ENCODE measurements at regions not wholly inside any gene's neighbourhood (a gene's known extent, or its start where the extent isn't known, plus 50 kb on each side); places are given as distances from the start of the nearest gene placed in this dataset.
"Not testable (repeated sequence)": the region's sequence is repeated elsewhere in the genome, so short reads cannot be mapped to it uniquely, and the experiment has no call there.

DNA sequence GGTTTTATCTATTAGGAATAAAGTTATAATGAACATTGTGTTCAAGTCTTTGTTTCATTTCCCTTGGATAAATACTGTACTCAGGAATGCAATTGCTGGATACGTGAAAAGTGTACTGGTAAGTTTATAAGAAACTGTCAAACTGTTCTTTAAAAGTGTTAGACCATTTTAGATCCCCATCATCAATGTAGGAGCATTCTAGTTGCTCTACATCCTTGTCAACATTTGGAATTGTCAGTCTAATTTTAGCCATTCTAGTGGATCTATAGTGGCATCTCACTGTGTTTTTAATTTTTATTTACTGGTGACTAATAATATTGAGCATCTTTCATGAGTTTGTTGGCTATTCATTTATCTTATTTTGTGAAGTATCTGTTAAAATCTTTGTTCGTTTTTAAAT lies 354.0 kb upstream of the NRP1 start:
- DNase-seq, result no peak

DNA sequence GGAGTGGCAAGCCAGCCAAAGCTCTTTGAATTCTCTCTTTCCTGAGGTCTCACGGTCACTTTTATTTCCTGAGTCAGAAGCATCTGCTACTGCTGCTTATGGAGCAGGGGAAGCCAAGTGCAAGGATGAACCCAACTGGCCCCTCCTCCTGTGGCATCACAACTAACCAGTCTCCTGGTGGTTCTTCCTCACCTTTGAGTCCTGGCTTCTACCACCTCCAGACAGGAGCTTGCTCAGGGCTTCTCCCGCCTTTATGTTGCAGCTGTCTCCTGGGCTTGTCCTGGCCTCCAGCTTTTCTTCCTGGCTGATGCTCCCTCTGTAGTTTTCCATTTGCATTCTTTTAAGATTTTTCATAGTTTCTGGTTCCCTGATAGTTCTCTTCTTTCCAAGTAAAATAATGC lies 349.7 kb upstream of the NRP1 start:
- no peak for DNase-seq

DNA sequence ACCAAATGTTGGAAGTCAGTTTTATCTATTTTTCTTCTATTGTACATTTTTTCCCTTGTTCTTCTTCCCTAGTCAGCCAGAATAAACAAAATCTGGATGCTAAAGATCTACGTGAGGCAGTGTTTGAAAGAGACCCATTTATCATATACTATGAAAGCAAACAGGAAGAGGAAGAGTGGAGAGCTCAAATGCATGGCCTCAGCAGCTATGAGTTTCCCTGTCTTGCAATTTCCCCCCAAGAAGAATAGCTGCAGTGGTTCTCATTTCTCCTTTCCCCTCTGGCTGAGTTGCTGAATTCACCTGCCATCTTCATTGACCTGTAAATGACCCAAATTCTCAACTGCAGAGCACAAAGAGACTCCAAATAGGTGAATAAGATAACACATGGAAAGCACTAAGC lies 347.1 kb upstream of the NRP1 start:
- DNase-seq, result no peak

DNA sequence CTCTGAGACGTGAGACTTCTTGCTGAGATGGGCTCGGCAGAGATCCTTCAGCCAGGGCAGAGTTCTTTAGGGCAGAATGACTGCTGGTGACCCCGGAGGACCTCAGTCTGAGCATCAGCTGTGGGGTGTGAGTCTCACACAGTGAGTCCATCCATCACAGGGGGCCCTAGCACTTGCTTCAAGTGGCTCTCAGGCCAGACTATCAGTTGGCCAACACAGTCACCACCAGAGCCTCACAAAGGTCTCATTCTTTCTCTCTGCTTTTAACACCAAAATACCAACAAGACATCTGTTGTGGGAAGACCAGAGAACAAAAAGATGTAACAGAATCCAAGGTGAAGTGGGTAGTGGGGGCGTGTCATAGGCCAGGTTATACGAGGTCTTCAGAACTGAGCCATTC lies 345.6 kb upstream of the NRP1 start:
- DNase-seq, result no peak

DNA sequence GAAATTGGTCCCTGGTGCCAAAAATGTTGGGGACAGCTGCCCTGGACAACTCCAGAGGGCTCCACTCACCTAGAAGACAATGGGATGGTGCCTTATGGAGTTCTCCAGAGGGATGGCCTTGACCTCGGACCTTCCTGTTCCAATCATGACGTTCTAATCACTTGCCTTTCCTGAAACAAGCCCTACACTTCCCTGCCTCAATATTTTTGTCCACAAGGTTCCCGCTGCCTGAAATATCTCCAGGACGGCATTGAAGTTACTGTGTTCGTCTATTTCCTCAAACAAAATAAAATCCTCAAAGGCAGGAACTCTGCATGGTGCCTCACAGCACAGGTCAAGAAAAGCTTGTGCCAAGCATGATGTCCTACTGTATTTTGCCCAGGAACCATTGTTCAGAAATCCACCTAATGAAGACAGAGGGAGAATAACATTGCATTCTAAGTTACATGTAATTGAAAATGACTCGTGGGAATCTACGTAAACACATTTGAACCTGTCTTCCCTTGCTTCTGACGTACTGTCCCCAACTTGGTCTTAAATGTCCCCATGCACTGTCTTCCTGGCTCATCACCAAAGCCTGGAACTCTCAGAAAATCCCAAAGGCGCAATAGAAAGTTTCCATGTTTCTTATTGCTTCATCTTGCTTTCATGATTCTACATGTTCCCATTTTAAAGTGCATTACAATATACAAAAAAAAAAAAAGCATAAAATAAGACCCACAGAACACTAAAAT lies 342.3 kb upstream of the NRP1 start:
- no peak for DNase-seq

DNA sequence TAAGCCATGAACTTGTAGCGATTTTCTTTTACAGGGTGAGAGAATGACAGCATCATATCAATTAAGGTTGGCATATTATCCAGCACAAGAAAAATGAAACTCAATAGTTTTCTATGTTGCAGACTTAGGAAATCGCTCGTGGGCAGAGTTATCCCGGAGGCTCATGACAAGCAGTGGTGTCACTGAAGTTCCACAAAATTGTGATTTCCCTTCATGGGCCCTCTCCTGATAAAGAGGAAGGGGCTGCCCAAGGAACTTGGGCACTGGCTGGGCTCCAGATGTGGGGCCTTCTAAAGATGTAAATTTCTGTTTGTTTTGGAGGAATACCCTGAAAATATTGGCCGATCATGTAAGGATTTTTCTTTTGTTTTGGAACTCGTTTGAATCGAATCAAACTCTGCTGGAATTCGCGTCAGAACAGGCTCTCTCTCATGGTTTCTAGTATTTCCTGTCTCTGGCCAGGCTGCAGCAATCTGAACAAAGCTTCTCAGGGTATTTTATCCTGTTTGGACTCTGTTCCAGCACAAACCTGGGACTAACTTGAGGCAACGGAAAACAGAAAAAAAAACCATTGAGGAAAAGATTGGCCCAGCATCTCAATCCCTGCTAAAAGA lies 340.6 kb upstream of the NRP1 start:
- DNase-seq, result no peak

DNA sequence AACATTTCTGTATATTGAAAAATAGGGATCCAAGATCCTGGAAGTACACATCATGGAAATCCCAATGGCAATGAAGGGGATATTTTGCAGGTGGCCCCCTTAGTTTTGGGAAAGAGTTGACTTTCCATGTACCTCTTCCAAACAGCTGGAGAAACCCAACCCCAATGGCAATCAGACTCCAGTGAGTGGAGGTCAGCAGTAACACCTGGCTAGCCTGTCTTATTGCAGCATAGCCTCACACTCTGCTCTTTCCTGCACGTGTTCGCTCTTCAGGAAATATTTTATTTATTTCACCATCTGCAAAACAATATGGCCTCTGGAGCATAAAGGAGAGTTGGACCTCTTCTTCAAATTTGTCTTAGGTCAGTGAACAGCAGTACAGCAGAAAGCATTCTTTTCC lies 340.0 kb upstream of the NRP1 start:
- no peak for DNase-seq

DNA sequence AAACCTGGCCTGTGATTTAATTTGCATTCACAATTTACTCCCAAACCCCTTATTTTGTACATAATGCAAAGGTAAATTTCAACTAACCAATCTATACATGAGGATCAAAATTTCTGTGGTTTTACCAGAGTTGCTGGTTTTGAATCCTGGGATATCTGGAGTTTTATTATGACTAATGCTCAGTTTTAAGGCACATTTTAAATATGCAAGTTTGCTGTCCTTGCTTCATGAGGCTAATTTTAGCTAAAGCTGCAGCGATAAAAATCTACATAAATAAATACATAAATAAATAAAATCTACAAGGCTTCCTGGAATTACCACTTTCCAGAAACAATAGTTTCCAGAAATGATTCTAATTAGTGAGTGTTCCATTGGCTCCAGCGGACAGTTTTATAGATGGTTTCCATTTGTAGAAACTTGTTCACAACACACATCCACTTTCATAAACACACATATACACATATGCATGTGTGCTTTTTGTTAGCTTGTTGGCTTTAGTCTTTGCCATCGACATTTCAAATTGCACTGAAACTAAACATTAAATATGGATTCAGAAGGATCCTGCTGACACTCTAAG lies 339.5 kb upstream of the NRP1 start:
- DNase-seq, result no peak

DNA sequence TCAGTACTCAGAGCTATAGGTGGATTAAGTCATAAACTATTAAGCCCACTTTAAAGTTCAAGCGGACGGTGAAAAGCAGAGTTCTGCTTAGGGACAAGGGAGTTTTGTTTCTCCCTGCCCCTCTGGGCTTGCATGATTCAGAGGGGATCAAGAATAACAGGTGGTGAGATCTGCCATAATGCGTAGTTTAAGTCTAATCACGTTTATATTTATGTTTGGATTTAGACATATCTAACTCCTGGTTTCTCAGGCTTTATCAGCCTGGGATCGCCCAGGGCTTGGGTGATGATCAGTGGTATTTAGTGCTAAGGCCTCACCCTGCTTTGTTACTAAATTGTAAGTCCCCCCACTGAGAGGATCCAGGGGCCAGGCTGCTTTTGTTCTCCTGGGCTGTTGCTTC lies 335.4 kb upstream of the NRP1 start:
- no peak for DNase-seq

DNA sequence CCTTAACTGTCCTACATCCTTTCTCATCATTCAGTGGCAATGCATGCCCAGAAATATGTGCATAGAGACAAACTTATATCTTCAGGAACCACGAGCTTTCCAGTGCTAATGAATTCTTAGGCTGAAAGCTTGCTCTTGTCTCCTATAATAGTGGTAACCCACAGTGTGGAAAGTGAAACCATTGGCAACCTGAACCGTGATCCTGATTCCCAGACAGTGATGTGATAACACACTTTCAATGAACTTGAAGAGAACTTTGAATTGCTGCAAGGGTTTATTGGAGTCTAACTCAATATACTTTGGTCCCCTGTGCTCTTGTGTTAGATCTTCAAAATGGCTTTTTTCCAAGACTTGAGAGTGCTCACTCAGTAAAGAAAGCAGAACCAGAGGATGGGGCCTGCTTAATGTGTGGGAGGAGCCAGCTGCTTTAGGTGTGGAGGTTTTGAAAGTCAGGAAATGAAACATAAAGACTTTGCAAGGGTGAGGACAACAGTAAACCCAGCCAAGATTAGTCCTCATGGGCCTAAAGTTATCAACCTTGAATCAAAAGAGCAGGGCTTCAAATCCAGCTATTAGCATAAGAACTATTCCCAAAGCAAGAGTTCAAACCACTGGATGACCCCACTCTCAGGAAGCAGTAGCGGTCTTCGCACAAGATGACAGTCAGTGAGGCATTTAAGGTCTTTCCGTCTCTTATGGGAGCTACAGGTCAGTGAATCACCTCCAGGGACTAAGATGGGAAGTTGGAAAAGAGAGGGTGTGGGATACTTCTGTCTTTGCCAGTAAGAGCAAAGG lies 332.4 kb upstream of the NRP1 start:
- no peak for DNase-seq

DNA sequence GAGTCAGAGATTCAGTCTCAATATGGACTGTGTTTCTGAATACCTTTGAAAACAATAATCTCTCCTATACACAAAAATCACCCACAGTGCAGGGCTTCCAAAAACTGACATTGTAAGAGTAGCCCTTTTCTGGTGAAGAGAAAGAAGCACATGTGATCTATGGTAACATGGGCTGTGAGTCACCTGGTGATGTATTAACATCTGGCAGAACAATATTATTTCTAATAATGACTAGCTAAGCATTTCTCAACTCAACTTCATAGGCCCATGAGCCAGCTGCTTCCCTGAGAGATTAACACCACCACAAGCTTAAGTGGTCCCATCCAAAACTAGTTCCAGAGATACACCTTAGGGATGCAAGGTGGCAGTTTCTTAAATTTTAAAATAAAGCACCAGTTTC lies 331.0 kb upstream of the NRP1 start:
- DNase-seq, result no peak

DNA sequence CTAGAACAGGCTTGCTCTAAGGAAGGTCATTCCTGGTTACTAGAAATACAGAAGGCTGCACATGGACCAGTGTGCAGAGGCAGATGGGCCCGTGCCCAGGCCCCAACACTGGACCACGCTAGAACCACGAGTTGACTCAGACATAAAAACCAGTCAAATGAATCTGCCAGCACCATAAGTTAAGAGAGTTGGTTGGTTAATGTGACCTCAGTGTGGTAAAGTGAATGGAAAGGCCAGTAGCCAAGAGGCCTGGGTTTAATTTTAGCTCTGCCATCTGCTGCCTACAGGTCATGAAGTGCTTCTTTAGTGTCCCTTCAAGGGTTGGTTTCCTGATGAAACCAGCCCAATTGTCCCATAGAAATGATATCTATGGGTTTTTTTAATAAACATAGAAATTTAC lies 329.6 kb upstream of the NRP1 start:
- no peak for DNase-seq

DNA sequence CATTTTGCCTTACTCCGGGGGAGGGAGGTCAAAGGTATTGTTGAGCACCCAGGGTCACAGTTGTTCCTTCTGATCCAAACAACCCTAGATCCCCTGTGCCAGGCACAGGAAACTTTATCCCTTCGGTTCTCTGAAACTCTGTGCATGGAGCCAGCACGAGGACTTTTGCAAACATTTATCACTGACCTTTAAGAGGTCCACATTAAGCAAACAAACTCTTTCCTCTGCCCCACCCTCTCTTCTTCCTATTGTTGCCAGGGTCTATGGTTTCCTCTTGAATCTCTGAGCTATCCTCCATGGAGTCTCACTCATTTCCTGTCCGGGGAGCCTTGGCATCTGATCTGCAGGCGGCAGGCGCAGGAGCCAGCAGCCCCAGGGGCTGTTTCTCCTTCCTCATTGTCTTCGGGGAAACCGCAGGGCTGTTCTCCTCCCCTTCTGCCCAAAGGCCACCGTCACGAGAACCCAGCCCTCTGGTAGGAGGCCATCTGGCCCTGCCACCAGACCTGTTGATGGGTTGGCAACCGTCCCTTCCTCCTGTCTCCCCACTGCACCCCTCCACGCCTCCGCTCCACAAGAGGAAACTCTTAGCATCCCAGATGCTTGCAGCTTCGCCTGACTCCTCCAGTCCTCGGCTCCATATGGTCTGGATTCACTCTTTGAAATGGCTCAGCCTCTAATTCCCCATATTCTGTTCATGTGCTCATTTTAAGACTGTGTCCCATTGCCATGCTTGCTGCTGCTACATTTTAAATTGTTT lies 327.3 kb upstream of the NRP1 start:
- peak; percentile 31 for DNase-seq

DNA sequence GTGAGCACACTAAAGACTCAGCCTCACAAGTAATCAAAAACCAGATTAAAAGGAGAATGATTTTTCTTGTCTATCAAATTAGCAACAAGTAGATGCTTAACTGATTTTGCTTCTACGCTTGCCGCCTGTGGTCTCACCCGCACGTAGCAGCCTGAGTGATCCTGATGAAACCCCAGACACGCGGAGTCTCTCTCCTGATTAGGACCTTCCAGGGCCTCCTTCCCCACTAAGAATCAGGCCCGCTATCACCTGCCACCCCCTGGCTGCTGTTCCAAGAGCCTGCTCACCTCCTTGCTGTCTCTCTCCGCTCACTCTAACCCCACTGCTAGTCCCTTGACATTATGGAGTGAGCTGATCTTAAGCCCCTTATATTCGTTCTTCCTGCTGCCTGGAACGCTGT lies 325.9 kb upstream of the NRP1 start:
- no peak for DNase-seq

DNA sequence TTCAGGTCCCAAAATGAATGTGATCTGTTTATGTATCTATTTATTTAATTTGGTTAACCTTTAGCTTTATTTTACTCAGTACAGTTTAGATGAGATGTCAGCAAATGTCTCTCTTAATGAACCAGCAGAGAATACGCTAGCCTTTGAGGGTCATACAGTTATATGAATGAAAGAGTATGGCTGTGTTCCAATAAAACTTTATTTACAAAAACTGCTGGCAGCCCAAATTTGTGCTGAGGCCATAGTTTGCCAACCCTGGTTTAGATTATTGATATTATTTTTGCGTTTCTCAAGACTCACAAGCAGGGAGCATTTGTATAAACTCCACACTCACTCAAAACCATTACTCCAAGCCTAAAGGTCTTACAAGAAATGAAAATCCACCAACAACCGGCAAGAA lies 323.4 kb upstream of the NRP1 start:
- no peak for DNase-seq

DNA sequence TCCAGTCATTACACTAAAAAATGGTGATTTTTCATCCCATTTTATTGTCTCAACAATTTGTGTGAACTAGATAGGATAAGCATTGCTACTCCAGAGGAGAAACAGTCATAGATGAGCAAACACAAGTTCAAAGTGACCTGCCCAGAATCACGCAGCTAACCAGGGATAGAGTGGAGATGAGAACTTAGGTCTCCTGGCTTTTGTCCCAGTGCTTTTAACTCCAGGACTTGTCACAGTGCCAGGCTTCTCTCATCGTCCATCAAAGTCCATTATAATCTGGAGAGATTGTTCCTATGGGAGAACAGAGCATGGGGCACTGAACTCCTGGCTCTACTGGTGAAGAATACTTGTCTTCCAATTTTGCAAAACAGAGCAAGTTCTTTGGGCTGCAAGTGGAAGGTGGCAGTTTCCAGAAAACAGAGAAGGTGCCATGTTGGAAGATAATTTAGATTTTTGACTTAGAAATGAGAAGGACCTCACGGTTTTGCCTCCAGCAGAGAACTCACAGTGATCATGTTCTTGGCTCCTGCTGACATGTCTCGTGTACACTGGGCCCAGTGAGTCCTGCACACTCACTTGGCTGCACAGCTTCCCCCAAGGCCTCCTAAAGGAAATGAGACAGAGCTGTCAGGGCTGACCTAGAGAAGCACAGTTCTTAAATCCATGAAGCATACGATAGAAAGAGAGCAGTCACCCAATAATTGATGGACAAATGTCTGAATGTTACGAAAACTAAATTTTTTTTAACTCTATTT lies 322.9 kb upstream of the NRP1 start:
- DNase-seq, result peak; percentile 26

DNA sequence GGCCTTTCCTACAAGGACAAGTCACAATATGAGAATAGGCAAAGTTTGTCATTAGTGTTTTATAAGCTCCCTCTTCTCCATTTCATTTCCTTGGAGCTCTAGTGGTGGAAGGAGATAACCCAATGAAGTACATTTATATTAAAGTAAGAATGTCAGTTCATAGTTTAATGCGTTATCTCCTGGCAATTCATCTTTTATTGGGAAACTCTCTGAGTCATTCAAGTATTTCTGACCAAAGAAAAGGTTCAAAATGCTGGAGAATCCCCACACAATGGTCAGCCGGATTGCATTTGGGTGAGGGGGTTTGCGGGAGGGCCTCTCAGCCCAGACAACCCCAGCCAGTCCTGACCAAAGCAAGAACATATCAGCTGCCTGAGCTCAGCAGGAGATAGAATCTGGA lies 321.5 kb upstream of the NRP1 start:
- DNase-seq, result no peak

DNA sequence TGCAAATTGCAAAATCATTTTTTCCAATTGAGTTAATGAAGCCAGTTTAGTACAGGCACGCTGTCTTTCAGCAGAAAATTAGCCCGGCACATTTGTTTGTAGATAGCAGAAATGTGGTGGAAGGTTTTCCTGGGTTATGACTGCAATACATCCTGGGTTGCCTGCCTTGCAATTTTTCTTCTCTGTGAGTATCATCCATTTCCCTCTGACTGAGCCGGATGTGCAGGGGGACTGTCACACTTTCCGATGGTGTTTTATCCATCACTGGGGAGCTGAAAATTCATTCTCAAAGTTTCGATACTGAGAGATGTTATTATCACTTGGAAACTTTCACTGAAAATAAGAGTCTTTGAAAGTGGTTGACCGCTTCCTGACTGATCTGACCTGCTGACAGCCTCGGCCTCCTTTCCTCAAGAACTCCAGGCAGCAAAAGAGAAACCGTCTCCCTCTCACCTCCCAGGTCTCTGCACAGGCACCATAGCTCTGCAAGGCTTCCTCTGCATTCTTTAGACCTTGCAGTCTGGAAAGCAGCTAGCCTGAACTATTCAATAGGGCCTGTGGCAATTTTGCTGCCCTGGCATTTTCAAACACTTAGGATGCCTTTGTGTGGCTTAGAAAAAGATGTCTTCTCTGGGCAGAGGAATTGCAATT lies 320.8 kb upstream of the NRP1 start:
- DNase-seq, result no peak

DNA sequence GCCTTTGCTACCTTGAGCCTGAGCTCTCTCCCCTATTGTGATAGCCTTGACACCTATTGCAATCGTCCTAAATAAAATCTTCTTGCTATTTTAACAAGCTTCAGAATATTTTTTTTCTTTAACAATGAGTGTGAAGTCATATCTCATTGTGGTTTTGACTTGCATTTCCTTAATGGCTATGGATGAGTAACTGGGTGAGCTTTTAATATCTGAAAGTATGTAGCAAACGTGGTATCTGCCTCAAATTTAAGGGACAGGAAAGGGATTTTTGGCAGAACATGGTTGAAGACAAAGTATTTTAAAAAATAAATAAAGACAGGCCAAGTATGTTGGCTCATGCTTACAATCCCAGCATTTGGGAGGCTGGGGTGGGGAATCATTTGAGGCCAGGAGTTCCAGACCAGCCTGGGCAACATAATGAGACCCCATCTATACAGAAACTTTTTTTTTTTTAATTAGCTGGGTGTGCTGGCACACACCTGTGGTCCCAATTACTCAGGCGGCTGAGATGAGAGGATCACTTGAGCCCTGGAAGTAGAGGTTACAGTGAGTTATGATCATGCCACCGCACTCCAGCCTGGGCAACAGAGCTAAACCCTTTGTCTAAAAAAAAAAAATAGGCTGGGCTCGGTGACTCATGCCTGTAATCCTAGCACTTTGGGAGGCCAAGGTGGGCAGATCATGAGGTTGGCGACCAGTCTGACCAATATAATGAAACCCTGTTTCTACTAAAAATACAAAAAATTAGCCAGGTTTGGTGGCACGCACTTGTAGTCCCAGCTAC lies 319.3 kb upstream of the NRP1 start:
- no peak for DNase-seq

DNA sequence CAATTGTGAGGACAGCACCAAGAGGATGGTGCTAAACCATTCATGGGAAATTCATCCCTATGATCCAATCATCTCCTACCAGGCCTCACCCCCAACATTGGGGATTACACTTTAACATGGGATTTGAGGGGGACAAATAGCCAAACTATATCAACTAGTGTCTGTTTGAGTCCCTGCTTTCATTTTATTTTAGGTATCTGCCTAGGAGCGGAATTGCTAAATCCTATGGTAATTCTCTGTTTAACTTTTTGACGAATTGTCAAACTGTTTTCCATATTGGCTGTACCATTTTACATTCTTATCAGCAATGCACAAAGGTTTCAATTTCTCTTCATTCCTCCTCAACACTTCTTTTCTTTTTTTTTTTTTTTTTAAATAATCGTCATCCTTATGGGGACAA lies 318.4 kb upstream of the NRP1 start:
- DNase-seq, result no peak

DNA sequence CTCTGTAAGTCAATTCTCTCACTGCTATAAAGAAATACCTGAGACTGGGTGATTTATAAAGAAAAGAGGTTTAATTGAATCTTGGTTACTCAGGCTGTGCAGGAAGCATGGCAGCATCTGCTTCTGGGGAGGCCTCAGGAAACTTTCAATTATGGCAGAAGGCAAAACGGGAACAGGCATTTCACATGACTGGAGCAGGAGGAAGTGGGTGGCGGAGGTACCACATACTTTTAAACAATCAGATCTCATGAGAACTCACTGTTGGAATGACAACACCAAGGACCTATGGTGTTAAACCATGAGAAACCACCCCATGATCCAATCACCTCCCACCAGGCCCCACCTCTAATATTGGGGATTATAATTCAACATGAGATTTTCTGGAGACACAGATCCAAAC lies 315.7 kb upstream of the NRP1 start:
- not testable (repeated sequence) for DNase-seq
